ENCODE measurements at regions not wholly inside any gene's neighbourhood (a gene's known extent, or its start where the extent isn't known, plus 50 kb on each side); places are given as distances from the start of the nearest gene placed in this dataset.

DNA sequence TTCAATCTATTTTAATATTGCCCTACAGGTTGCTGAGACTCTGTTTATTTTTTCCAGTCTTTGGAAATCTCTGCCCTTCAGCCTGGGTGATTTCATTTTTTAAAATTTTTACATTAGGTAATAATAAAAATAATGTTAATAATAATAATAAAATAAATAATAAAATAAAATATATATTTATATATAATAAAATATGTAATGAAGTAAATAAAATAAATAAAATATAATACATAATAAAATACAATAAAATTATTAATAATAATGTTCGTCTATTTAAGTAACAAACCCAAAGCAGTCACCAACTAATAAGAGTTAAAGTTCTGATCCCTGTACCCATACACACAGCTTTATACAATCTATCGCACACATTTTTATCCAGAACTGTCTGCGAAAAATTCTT lies 130.5 kb downstream of the SEC23A start:
- no peak overlapping the region for H2AFZ ChIP-seq (ENCODE audit: low read length)
- no peak overlapping the region for H4K8ac ChIP-seq (ENCODE audit: extremely low read depth, insufficient read depth, low read length)
- no peak overlapping the region for H3K14ac ChIP-seq (ENCODE audit: insufficient read length)
- CTCF ChIA-PET (ENCODE audit: partially characterized antibody) = interaction anchor here (0.9 to 1.3 kb wide), 3 partner anchors 10 to 30 kb away, joined by 3 to 5 read pairs (median 4); no protein-coding TSS in a partner anchor
- H2BK5ac ChIP-seq (ENCODE audit: low read depth, low read length) = no peak overlapping the region
- H3K4me1 ChIP-seq (replicated peaks in 1 of 4; ENCODE audit: control insufficient read depth in 3 of 4, insufficient read depth in 4 of 4, low read length in 3 of 4) = no peaks in the 10 kb centered on the region
- no peak overlapping the region for H3K4me2 ChIP-seq (ENCODE audit: insufficient read depth in 1 of 2, low read depth in 2 of 2, low read length in 2 of 2)
- no peaks in the 10 kb centered on the region for H3K79me2 ChIP-seq (ENCODE audit: control insufficient read depth in 1 of 2, insufficient read depth in 2 of 2, low read length in 2 of 2)
- no peaks in the 10 kb centered on the region for H3K36me3 ChIP-seq (ENCODE audit: control insufficient read depth in 2 of 4, insufficient read depth in 4 of 4, low read length in 3 of 4)
- H2BK120ac ChIP-seq (replicated peaks; ENCODE audit: low read depth, low read length) = no peak overlapping the region
- no peaks in the 10 kb centered on the region for H3K9me3 ChIP-seq (ENCODE audit: insufficient read depth in 2 of 2, low read depth in 1 of 2, low read length in 1 of 2)
- FAIRE-seq = no peak
- H3K27me3 ChIP-seq (replicated peaks in 1 of 4; ENCODE audit: control insufficient read depth in 3 of 4, extremely low read depth in 1 of 4, insufficient read depth in 3 of 4, low read length in 3 of 4) = no peaks in the 10 kb centered on the region
- no peaks in the 10 kb centered on the region for H4K20me1 ChIP-seq (replicated peaks in 1 of 2; ENCODE audit: control insufficient read depth in 1 of 2, insufficient read depth in 2 of 2, low read length in 2 of 2)
- H3K56ac ChIP-seq (replicated peaks; ENCODE audit: insufficient read length, low read depth, low read length) = no peak overlapping the region
- H2BK15ac ChIP-seq (ENCODE audit: low read length) = no peak overlapping the region
- POLR2A ChIA-PET (ENCODE audit: partially characterized antibody) = no interaction called here
- no peak overlapping the region for H3K23ac ChIP-seq (ENCODE audit: insufficient read length)
- H3K9ac ChIP-seq (replicated peaks in 1 of 4; ENCODE audit: extremely low read depth in 1 of 4, low read depth in 3 of 4, low read length in 3 of 4) = no peak overlapping the region
- no peak overlapping the region for H2BK12ac ChIP-seq (ENCODE audit: low read depth, low read length)
- no peak overlapping the region for H3K27ac ChIP-seq (ENCODE audit: low read depth, low read length)
- H4K5ac ChIP-seq (ENCODE audit: insufficient read length, low read depth, low read length) = no peak overlapping the region
- no peaks in the 10 kb centered on the region for H3K23me2 ChIP-seq (ENCODE audit: low read depth, low read length)
- no peaks in the 10 kb centered on the region for H3K79me1 ChIP-seq (ENCODE audit: low read depth, low read length)
- no peak overlapping the region for H2AK5ac ChIP-seq (ENCODE audit: low read depth, low read length)
- no peak overlapping the region for H2BK20ac ChIP-seq (ENCODE audit: low read length)
- no peak overlapping the region for H3K4me3 ChIP-seq (ENCODE audit: extremely low read depth in 1 of 4, insufficient read depth in 2 of 4, low read depth in 3 of 4, low read length in 4 of 4)
- H3K4ac ChIP-seq (replicated peaks; ENCODE audit: insufficient read length, low read depth, low read length) = no peak overlapping the region
- no peak overlapping the region for H4K91ac ChIP-seq (replicated peaks; ENCODE audit: insufficient read length, low read length)
- H3K18ac ChIP-seq (ENCODE audit: extremely low read depth, low read length) = no peak overlapping the region
- 93% methylated on average over 3 of the region's 3 CpGs; no CpG with 5 or more reads in 1 of the 2 experiments for WGBS, 2 experiments (ENCODE audit: extremely low coverage in 1 of 2, insufficient coverage in 1 of 2, insufficient read length in 1 of 2, insufficient replicate concordance in 2 of 2, low coverage in 1 of 2, low lambda C conversion rate in 2 of 2, missing lambda C conversion rate in 1 of 2)
- no peak for DNase-seq (ENCODE audit: low read depth in 1 of 2, low spot score in 2 of 2)
- TF ChIP-seq BACH1 (IDR thresholded peaks at IDR 0.05; ENCODE audit: low read length) = no peak
- no peak for TF ChIP-seq EGR1 (IDR thresholded peaks at IDR 0.05; ENCODE audit: borderline replicate concordance, low read depth, low read length)
- TF ChIP-seq, protein P1, sequence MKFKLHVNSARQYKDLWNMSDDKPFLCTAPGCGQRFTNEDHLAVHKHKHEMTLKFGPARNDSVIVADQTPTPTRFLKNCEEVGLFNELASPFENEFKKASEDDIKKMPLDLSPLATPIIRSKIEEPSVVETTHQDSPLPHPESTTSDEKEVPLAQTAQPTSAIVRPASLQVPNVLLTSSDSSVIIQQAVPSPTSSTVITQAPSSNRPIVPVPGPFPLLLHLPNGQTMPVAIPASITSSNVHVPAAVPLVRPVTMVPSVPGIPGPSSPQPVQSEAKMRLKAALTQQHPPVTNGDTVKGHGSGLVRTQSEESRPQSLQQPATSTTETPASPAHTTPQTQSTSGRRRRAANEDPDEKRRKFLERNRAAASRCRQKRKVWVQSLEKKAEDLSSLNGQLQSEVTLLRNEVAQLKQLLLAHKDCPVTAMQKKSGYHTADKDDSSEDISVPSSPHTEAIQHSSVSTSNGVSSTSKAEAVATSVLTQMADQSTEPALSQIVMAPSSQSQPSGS (IDR thresholded peaks at IDR 0.05; ENCODE audit: low read length) = no peak
- no peak for TF ChIP-seq MAFK (IDR thresholded peaks at IDR 0.05; ENCODE audit: low read depth, low read length)
- TF ChIP-seq, protein P2, sequence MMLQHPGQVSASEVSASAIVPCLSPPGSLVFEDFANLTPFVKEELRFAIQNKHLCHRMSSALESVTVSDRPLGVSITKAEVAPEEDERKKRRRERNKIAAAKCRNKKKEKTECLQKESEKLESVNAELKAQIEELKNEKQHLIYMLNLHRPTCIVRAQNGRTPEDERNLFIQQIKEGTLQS (IDR thresholded peaks at IDR 0.05; ENCODE audit: insufficient read depth, low read depth, low read length) = no peak
- no peak for TF ChIP-seq FOSL1 (IDR thresholded peaks at IDR 0.05; ENCODE audit: insufficient read depth, low read depth, low read length)
- no peak for TF ChIP-seq KDM1A (IDR thresholded peaks at IDR 0.05; ENCODE audit: borderline replicate concordance, low read length)
- TF ChIP-seq, protein P3, sequence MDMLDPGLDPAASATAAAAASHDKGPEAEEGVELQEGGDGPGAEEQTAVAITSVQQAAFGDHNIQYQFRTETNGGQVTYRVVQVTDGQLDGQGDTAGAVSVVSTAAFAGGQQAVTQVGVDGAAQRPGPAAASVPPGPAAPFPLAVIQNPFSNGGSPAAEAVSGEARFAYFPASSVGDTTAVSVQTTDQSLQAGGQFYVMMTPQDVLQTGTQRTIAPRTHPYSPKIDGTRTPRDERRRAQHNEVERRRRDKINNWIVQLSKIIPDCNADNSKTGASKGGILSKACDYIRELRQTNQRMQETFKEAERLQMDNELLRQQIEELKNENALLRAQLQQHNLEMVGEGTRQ (IDR thresholded peaks at IDR 0.05; ENCODE audit: low read length) = no peak
- no peak for TF ChIP-seq TEAD4 (IDR thresholded peaks at IDR 0.05; ENCODE audit: low read depth, low read length)
- TF ChIP-seq TAF1 (IDR thresholded peaks at IDR 0.05; ENCODE audit: low read depth, low read length) = no peak
- TF ChIP-seq CREB1 (IDR thresholded peaks at IDR 0.05) = no peak
- TF ChIP-seq CEBPB (IDR thresholded peaks at IDR 0.05; ENCODE audit: low read depth, low read length) = no peak
- no peak for TF ChIP-seq RFX5 (IDR thresholded peaks at IDR 0.05; ENCODE audit: borderline replicate concordance, low read depth, low read length)

Data from H1 (cell line).